Mammary epithelial cell (primary cell): ENCODE measurements at regions not wholly inside any gene's neighbourhood (a gene's known extent, or its start where the extent isn't known, plus 50 kb on each side); places are given as distances from the start of the nearest gene placed in this dataset.

Source experiments
- EZH2 ChIP-seq: IDR thresholded peaks from 2 replicates; pipeline ENCODE4 v1.6.1; 2012; ENCODE audit warnings: low read length, inconsistent platforms, borderline replicate concordance
- TF ChIP-seq, protein P1 (sequence below), 2 donors: IDR thresholded peaks in 1 of 2; conservative IDR thresholded peaks in 1 of 2; 2 replicates each; pipeline ENCODE4 v1.5.1; 2011 to 2012; ENCODE audit warnings: inconsistent platforms in 2 of 2, low read length in 2 of 2, mild to moderate bottlenecking in 2 of 2, control low read depth in 1 of 2, low read depth in 1 of 2; ENCODE audit not compliant: insufficient read depth in 1 of 2; ENCODE audit errors: extremely low read depth in 1 of 2

DNA sequence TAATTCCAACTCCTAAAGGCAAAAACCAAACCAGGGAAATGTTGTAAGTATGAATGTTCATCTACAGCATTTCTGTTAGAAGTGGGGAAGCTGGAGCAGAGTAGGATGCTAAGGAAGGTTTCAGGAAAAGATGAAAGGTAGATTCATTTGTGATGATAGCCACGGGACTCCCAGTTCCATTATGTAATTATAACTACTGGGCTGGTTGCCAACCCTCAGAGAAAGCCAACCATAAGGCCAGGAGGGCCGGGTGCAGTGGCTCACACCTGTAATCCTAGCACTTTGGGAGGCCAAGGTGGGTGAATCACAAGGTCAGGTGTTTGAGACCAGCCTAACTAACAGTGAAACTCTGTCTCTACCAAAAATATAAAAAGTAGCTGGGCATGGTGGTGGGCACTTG is 288.9 kb upstream of the ETAA1 start:
- TF ChIP-seq, protein P1, sequence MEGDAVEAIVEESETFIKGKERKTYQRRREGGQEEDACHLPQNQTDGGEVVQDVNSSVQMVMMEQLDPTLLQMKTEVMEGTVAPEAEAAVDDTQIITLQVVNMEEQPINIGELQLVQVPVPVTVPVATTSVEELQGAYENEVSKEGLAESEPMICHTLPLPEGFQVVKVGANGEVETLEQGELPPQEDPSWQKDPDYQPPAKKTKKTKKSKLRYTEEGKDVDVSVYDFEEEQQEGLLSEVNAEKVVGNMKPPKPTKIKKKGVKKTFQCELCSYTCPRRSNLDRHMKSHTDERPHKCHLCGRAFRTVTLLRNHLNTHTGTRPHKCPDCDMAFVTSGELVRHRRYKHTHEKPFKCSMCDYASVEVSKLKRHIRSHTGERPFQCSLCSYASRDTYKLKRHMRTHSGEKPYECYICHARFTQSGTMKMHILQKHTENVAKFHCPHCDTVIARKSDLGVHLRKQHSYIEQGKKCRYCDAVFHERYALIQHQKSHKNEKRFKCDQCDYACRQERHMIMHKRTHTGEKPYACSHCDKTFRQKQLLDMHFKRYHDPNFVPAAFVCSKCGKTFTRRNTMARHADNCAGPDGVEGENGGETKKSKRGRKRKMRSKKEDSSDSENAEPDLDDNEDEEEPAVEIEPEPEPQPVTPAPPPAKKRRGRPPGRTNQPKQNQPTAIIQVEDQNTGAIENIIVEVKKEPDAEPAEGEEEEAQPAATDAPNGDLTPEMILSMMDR (conservative IDR thresholded peaks at IDR 0.05 in 1 of 2, IDR thresholded peaks at IDR 0.05 in 1 of 2; ENCODE audit: extremely low read depth in 1 of 2, insufficient read depth in 1 of 2, low read depth in 1 of 2, low read length in 2 of 2): no peak
- TF ChIP-seq EZH2: no peak
